ENCODE measurements at regions not wholly inside any gene's neighbourhood (a gene's known extent, or its start where the extent isn't known, plus 50 kb on each side); places are given as distances from the start of the nearest gene placed in this dataset.

- ATAC-seq (no peak), DNase-seq (ENCODE audit: low spot score) (no peak)
- Histone ChIP-seq H3F3A (replicated peaks; ENCODE audit: low read depth) (no peaks in the 10 kb centered on the region), H3K9me2 (ENCODE audit: insufficient read depth) (0 out of 2 replicates have a peak, but pooled peaks cover 2% of the 10 kb centered on the region), H3K79me2 (replicated peaks; ENCODE audit: insufficient read depth) (no peaks in the 10 kb centered on the region), H3K4me1 (ENCODE audit: insufficient read depth) (no peaks in the 10 kb centered on the region), H3K27me3 (ENCODE audit: insufficient read depth) (no peaks in the 10 kb centered on the region), H3K36me3 (ENCODE audit: insufficient read depth) (no peaks in the 10 kb centered on the region), H4K20me1 (replicated peaks; ENCODE audit: insufficient read depth) (no peaks in the 10 kb centered on the region), H2AFZ (no peak overlapping the region), H3K27ac (ENCODE audit: low read depth) (no peak overlapping the region), H3K4me3 (no peak overlapping the region), H3K4me2 (no peak overlapping the region)
- H3K4me3 Mint-ChIP-seq = no peak overlapping the region
- H3K9me3 Mint-ChIP-seq = peaks cover 17% of the 10 kb centered on the region; the same call in 2 of the 3 replicates
- no peak overlapping the region for H3K27ac Mint-ChIP-seq
- peaks cover 2% of the 10 kb centered on the region; the same call in 2 of the 3 replicates for H3K36me3 Mint-ChIP-seq (ENCODE audit: low read depth)
- peaks cover 1% of the 10 kb centered on the region for H3K27me3 Mint-ChIP-seq (ENCODE audit: insufficient read depth, low read depth, poor library complexity)
- TF ChIP-seq ZNF331 (CRISPR knock-in tag; IDR thresholded peaks at IDR 0.05; ENCODE audit: low read depth) = no peak
- TF ChIP-seq, protein P1, sequence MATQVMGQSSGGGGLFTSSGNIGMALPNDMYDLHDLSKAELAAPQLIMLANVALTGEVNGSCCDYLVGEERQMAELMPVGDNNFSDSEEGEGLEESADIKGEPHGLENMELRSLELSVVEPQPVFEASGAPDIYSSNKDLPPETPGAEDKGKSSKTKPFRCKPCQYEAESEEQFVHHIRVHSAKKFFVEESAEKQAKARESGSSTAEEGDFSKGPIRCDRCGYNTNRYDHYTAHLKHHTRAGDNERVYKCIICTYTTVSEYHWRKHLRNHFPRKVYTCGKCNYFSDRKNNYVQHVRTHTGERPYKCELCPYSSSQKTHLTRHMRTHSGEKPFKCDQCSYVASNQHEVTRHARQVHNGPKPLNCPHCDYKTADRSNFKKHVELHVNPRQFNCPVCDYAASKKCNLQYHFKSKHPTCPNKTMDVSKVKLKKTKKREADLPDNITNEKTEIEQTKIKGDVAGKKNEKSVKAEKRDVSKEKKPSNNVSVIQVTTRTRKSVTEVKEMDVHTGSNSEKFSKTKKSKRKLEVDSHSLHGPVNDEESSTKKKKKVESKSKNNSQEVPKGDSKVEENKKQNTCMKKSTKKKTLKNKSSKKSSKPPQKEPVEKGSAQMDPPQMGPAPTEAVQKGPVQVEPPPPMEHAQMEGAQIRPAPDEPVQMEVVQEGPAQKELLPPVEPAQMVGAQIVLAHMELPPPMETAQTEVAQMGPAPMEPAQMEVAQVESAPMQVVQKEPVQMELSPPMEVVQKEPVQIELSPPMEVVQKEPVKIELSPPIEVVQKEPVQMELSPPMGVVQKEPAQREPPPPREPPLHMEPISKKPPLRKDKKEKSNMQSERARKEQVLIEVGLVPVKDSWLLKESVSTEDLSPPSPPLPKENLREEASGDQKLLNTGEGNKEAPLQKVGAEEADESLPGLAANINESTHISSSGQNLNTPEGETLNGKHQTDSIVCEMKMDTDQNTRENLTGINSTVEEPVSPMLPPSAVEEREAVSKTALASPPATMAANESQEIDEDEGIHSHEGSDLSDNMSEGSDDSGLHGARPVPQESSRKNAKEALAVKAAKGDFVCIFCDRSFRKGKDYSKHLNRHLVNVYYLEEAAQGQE (IDR thresholded peaks at IDR 0.05; ENCODE audit: unreplicated experiment) = no peak
- no peak for TF ChIP-seq EZH2 (IDR thresholded peaks at IDR 0.05; ENCODE audit: low read depth, unreplicated experiment)
- TF ChIP-seq, protein P2, sequence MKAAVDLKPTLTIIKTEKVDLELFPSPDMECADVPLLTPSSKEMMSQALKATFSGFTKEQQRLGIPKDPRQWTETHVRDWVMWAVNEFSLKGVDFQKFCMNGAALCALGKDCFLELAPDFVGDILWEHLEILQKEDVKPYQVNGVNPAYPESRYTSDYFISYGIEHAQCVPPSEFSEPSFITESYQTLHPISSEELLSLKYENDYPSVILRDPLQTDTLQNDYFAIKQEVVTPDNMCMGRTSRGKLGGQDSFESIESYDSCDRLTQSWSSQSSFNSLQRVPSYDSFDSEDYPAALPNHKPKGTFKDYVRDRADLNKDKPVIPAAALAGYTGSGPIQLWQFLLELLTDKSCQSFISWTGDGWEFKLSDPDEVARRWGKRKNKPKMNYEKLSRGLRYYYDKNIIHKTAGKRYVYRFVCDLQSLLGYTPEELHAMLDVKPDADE (IDR thresholded peaks at IDR 0.05) = no peak
- TF ChIP-seq NANOG (IDR thresholded peaks at IDR 0.05; ENCODE audit: borderline replicate concordance) = no peak
- no peak for TF ChIP-seq POLR2AphosphoS5 (IDR thresholded peaks at IDR 0.05; ENCODE audit: low read depth)
- no peak for TF ChIP-seq CREB1 (CRISPR knock-in tag; IDR thresholded peaks at IDR 0.05; ENCODE audit: low read depth)
- TF ChIP-seq EZH2phosphoT487 (IDR thresholded peaks at IDR 0.05; ENCODE audit: unreplicated experiment) = no peak
- TF ChIP-seq CTCF (conservative IDR thresholded peaks at IDR 0.05; ENCODE audit: low read depth in 2 of 2) = no peak
- no peak for TF ChIP-seq JUNB (IDR thresholded peaks at IDR 0.05; ENCODE audit: unreplicated experiment)
- H3K4me1 Mint-ChIP-seq = no peaks in the 10 kb centered on the region
Observed at GRCh38 chr10:1882180-1882579, 144.9 kb upstream of the ADARB2 start.
